ENCODE measurements at regions not wholly inside any gene's neighbourhood (a gene's known extent, or its start where the extent isn't known, plus 50 kb on each side); places are given as distances from the start of the nearest gene placed in this dataset.
"Not testable (repeated sequence)": the region's sequence is repeated elsewhere in the genome, so short reads cannot be mapped to it uniquely, and the experiment has no call there.

GRCh38 chr10:46677836-46678435, 99.0 kb downstream of the SYT15 start:
- not testable (repeated sequence) for TF ChIP-seq EZH2phosphoT487 (IDR thresholded peaks at IDR 0.05; ENCODE audit: insufficient read depth, low read depth); EZH2 (IDR thresholded peaks at IDR 0.05; ENCODE audit: insufficient read depth, poor library complexity, severe bottlenecking)
